ENCODE measurements at regions not wholly inside any gene's neighbourhood (a gene's known extent, or its start where the extent isn't known, plus 50 kb on each side); places are given as distances from the start of the nearest gene placed in this dataset.
A peak's percentile ranks its signal among the peaks of the same experiment; 100 is the strongest.

GRCh38 chr4:4598851-4599411 lies 57.1 kb upstream of the STX18 start:
- no peaks in the 10 kb centered on the region for H3F3A ChIP-seq (ENCODE audit: insufficient read depth)

GRCh38 chr4:4596720-4597119 lies 54.9 kb upstream of the STX18 start:
- Histone ChIP-seq H3K27me3 (replicated peaks; ENCODE audit: insufficient read depth) (no peaks in the 10 kb centered on the region), H3K4me1 (ENCODE audit: insufficient read depth) (peaks cover under 1% of the 10 kb centered on the region; the same call in 1 of the 2 replicates), H2AFZ (no peak overlapping the region), H3K4me3 (no peak overlapping the region), H3K9me2 (ENCODE audit: insufficient read depth) (no peaks in the 10 kb centered on the region), H3K4me2 (ENCODE audit: unreplicated experiment) (no peak overlapping the region), H3K79me2 (ENCODE audit: insufficient read depth) (no peaks in the 10 kb centered on the region), H3K9me3 (ENCODE audit: low read depth) (no peaks in the 10 kb centered on the region), H3K36me3 (ENCODE audit: low read depth) (no peaks in the 10 kb centered on the region), H3F3A (ENCODE audit: insufficient read depth) (no peaks in the 10 kb centered on the region), H4K20me1 (ENCODE audit: insufficient read depth) (no peaks in the 10 kb centered on the region), H3K27ac (no peak overlapping the region), H3K9ac (no peak overlapping the region)
- in situ Hi-C loops (cut with MboI): no loop called here
- DNase-seq: no peak
- no peak for TF ChIP-seq EZH2 (IDR thresholded peaks at IDR 0.05; ENCODE audit: insufficient read depth, poor library complexity, severe bottlenecking)
- no peak for TF ChIP-seq EZH2phosphoT487 (IDR thresholded peaks at IDR 0.05; ENCODE audit: insufficient read depth, low read depth)
- 79 to 83% methylated on average over 3 of the region's 3 CpGs for WGBS, 2 experiments (ENCODE audit: low coverage in 1 of 2, low lambda C conversion rate in 2 of 2, missing lambda C conversion rate in 2 of 2)

More at GRCh38 chr4:4598851-4599411, 57.1 kb upstream of the STX18 start:
- Histone ChIP-seq H3K79me2 (ENCODE audit: insufficient read depth) (no peaks in the 10 kb centered on the region), H2AFZ (no peak overlapping the region), H3K4me1 (ENCODE audit: insufficient read depth) (peaks cover 5% of the 10 kb centered on the region; the same call in 1 of the 2 replicates), H4K20me1 (ENCODE audit: insufficient read depth) (no peaks in the 10 kb centered on the region), H3K9ac (no peak overlapping the region), H3K9me3 (ENCODE audit: low read depth) (no peaks in the 10 kb centered on the region), H3K9me2 (ENCODE audit: insufficient read depth) (no peaks in the 10 kb centered on the region), H3K27me3 (replicated peaks; ENCODE audit: insufficient read depth) (no peaks in the 10 kb centered on the region), H3K4me3 (no peak overlapping the region), H3K36me3 (ENCODE audit: low read depth) (no peaks in the 10 kb centered on the region), H3K27ac (no peak overlapping the region), H3K4me2 (ENCODE audit: unreplicated experiment) (no peak overlapping the region)
- 92% methylated on average over 9 of the region's 9 CpGs for WGBS, 2 experiments (ENCODE audit: low coverage in 1 of 2, low lambda C conversion rate in 2 of 2, missing lambda C conversion rate in 2 of 2)
- TF ChIP-seq EZH2 (IDR thresholded peaks at IDR 0.05; ENCODE audit: insufficient read depth, poor library complexity, severe bottlenecking) (no peak), EZH2phosphoT487 (IDR thresholded peaks at IDR 0.05; ENCODE audit: insufficient read depth, low read depth) (no peak)
- DNase-seq: no peak
- in situ Hi-C loops (cut with MboI): no loop called here

GRCh38 chr4:4595252-4595651 lies 53.4 kb upstream of the STX18 start:
- no peak overlapping the region for H2AFZ ChIP-seq
- no peak overlapping the region for H3K4me2 ChIP-seq (ENCODE audit: unreplicated experiment)
- no peak overlapping the region for H3K4me3 ChIP-seq
- H3K27me3 ChIP-seq (replicated peaks; ENCODE audit: insufficient read depth): no peaks in the 10 kb centered on the region
- H3K36me3 ChIP-seq (ENCODE audit: low read depth): no peaks in the 10 kb centered on the region
- H3K9me3 ChIP-seq (ENCODE audit: low read depth): no peaks in the 10 kb centered on the region
- TF ChIP-seq EZH2phosphoT487 (IDR thresholded peaks at IDR 0.05; ENCODE audit: insufficient read depth, low read depth) (no peak), EZH2 (IDR thresholded peaks at IDR 0.05; ENCODE audit: insufficient read depth, poor library complexity, severe bottlenecking) (no peak)
- H3K9me2 ChIP-seq (ENCODE audit: insufficient read depth): no peaks in the 10 kb centered on the region
- H3F3A ChIP-seq (ENCODE audit: insufficient read depth): peaks cover 8% of the 10 kb centered on the region
- no peaks in the 10 kb centered on the region for H3K79me2 ChIP-seq (ENCODE audit: insufficient read depth)
- no peak overlapping the region for H3K27ac ChIP-seq
- H3K9ac ChIP-seq: no peak overlapping the region
- no peak for DNase-seq
- no peaks in the 10 kb centered on the region for H4K20me1 ChIP-seq (ENCODE audit: insufficient read depth)
- 94 to 100% methylated on average over 1 of the region's 1 CpG for WGBS, 2 experiments (ENCODE audit: low coverage in 1 of 2, low lambda C conversion rate in 2 of 2, missing lambda C conversion rate in 2 of 2)
- peaks cover 15% of the 10 kb centered on the region for H3K4me1 ChIP-seq (ENCODE audit: insufficient read depth)
- in situ Hi-C loops (cut with MboI): no loop called here

GRCh38 chr4:4594285-4594920 lies 52.6 kb upstream of the STX18 start:
- H3K9me3 ChIP-seq (ENCODE audit: low read depth): no peaks in the 10 kb centered on the region
- no peak overlapping the region for H3K4me3 ChIP-seq
- H4K20me1 ChIP-seq (ENCODE audit: insufficient read depth): no peaks in the 10 kb centered on the region
- H3K9me2 ChIP-seq (ENCODE audit: insufficient read depth): no peaks in the 10 kb centered on the region
- peaks cover 18% of the 10 kb centered on the region for H3K4me1 ChIP-seq (ENCODE audit: insufficient read depth)
- WGBS, 2 experiments (ENCODE audit: low coverage in 1 of 2, low lambda C conversion rate in 2 of 2, missing lambda C conversion rate in 2 of 2): 38 to 45% methylated on average over 6 of the region's 6 CpGs
- H3K4me2 ChIP-seq (ENCODE audit: unreplicated experiment): no peak overlapping the region
- DNase-seq: peak; percentile 55
- H3K9ac ChIP-seq: no peak overlapping the region
- in situ Hi-C loops (cut with MboI): no loop called here
- H3K27me3 ChIP-seq (replicated peaks; ENCODE audit: insufficient read depth): no peaks in the 10 kb centered on the region
- no peak overlapping the region for H3K27ac ChIP-seq
- TF ChIP-seq EZH2phosphoT487 (IDR thresholded peaks at IDR 0.05; ENCODE audit: insufficient read depth, low read depth) (no peak), EZH2 (IDR thresholded peaks at IDR 0.05; ENCODE audit: insufficient read depth, poor library complexity, severe bottlenecking) (no peak)
- H3F3A ChIP-seq (ENCODE audit: insufficient read depth): peaks cover 8% of the 10 kb centered on the region
- H3K79me2 ChIP-seq (ENCODE audit: insufficient read depth): no peaks in the 10 kb centered on the region
- H2AFZ ChIP-seq: no peak overlapping the region
- no peaks in the 10 kb centered on the region for H3K36me3 ChIP-seq (ENCODE audit: low read depth)

Measured in GM23248 (cell line).